Fibroblast of gingiva (primary cell): ENCODE measurements at regions not wholly inside any gene's neighbourhood (a gene's known extent, or its start where the extent isn't known, plus 50 kb on each side); places are given as distances from the start of the nearest gene placed in this dataset.
A peak's percentile ranks its signal among the peaks of the same experiment; 100 is the strongest.

ENCODE experiments used
- DNase-seq: peaks from one replicate; pipeline ENCODE4 v3.0.0-alpha.2; 2011; ENCODE audit warnings: low read depth

GRCh38 chr6:14431385-14432330 lies 314.1 kb downstream of the CD83 start:
- DNase-seq, result no peak

GRCh38 chr6:14434916-14435690 lies 317.5 kb downstream of the CD83 start:
- no peak for DNase-seq

- DNase-seq, result no peak
Observed at GRCh38 chr6:14436592-14437132, 319.1 kb downstream of the CD83 start.

DNA sequence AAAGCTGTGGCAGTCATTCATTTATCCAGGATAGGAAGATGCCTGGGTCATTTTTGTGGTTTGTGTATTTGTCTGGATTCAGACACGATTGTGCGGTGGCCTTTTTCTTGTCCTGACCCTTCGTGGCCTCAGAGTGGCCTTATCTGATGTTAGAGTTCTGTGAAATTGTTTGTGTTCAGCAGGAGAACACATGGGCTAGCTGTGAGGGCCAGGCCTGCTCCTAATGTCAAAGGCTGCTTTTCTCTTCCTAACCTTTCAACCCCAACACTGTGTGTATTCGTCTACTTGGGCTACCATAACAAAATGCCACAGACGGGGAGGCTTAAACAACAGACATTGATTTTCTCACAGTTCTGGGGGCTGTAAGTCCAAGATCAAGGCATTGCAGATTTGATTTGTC lies 321.8 kb downstream of the CD83 start:
- DNase-seq, result no peak

GRCh38 chr6:14440215-14440910 lies 322.8 kb downstream of the CD83 start:
- no peak for DNase-seq

DNA sequence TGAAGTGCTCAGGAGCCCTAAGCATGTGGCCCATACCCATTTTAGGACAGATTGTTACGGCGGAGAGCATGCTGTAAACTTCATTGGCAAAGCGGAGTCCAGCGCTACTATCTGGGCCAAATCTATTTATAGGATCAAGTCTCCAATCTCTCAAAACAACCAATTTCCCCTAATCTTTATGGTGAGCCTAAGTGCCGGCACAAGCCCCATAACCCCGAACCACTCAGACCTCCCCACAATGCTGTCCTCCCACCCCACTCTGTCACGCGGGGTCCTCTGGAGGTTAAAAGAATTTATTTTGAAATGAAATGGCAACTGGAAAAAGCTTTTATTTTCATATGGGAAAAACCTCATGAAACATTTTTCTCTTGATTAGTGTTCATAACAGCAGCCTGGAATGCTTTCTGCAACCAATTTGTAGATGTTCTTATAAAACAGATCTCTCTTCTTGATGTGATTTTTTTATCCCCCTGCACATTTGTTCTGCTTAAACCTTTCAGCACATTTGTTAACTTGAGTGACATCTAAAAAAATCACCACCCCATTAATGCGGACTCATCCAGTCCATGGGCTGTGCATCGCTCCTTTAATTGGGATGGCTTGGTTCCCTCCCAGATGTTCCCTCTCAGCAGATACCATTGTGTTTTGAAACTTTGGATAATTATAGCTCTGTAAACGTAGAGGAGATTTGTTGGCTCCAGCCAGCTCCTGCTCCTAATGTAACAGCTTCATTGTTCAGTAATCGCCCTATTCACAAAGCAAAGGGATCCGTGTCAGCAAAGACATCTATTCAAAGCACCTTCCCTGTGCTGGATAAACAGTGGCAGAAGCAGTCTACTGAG lies 323.6 kb downstream of the CD83 start:
- peak; percentile 78 for DNase-seq

- DNase-seq, result no peak
Observed at GRCh38 chr6:14442242-14442641, 324.7 kb downstream of the CD83 start.

GRCh38 chr6:14443629-14444268 lies 326.2 kb downstream of the CD83 start:
- no peak for DNase-seq

DNA sequence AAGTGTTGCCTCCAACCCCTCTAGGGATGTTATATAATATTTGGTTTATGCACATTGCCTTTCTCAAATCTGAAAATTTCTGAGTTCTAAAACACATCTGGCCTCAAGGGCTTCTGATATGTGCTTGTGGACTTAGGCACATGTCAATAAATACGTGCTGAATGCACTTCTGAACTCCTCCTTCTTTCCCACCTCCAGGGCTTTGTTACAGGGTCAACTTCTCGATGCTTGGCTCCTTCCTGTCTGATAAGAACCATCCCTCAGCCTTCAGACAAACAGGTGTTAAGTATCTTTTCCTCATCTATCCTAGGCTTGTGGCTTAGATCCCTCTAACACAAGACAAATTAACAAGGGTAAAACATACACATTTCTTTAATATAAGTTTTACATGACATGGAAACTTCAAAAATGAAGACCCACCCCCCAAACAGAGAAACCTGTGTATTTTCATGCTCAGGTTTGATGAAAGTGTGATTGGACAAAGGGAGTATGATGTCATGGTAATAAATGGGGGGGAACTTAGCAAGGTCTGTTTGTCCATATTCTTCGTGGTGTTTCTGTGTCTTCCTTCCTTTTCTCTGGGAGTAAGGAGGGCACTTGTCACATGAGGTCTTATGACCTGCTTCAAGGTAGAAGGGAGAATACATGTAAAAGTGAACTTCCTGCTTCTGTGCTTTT lies 326.9 kb downstream of the CD83 start:
- no peak for DNase-seq

- no peak for DNase-seq
Observed at GRCh38 chr6:14447240-14447639, 329.7 kb downstream of the CD83 start.

- no peak for DNase-seq
Observed at GRCh38 chr6:14448246-14448645, 330.7 kb downstream of the CD83 start.

- no peak for DNase-seq
Observed at GRCh38 chr6:14450133-14450504, 332.5 kb downstream of the CD83 start.

GRCh38 chr6:14450578-14450977 lies 333.0 kb downstream of the CD83 start:
- DNase-seq, result no peak

GRCh38 chr6:14451594-14452374 lies 334.2 kb downstream of the CD83 start:
- DNase-seq, result no peak

- DNase-seq, result no peak
Observed at GRCh38 chr6:14452567-14453527, 335.3 kb downstream of the CD83 start.

DNA sequence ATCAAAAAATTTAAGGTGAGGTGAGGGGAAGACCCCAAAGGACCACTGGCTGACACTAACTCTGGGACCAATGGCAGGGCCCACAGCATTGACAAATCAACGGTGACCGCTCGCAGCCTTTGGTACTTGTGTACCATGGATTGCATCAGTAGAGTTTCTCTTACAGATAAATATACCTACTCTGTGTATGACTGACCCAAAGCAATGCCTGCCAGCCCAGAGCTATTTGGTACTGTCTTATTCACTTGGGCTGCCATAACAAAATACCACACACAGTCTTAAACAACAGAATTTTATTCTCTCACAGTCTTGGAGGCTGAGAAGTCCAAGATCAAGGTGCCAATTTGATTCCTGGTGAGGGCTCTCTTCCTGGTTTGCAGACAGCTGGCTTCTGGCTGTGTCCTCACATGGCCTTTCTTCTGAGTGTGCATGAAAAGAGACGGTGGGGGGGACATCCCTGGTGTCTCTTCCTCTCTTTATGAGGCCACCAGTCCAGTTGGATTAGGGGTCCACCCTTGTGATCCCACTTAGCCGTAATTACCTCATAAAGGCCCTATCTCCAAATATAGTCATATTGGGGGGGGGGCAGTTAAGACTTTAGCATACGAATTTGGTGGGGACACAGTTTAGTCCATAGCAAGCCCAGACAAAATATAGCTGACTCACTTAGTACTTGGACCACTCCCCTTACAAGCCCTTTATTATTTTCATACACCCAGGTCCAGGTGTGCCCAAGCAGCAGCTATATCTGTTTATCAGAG lies 336.3 kb downstream of the CD83 start:
- DNase-seq, result no peak

GRCh38 chr6:14454473-14454775 lies 336.9 kb downstream of the CD83 start:
- DNase-seq, result no peak

DNA sequence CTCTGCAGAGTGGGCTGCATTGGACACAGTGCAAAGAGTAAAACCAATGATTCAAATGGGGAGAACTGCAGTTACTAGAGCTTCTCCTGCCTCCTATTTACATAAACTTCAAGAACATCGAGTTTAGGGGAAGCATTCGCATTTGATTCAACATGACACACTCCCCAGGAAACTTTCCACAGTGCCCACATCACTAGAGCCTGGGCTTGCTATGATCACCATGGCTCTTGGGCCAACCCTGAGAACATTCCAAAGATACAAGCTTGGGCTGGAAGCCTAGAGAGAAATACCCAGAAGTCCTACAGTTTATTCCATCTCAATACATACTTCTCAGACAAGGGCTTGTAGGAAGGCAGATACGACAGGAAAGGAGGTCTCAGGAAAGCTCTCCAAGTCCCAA lies 337.9 kb downstream of the CD83 start:
- no peak for DNase-seq
